ENCODE measurements at regions not wholly inside any gene's neighbourhood (a gene's known extent, or its start where the extent isn't known, plus 50 kb on each side); places are given as distances from the start of the nearest gene placed in this dataset.

GRCh38 chr4:33911959-33912358 is 2332.4 kb downstream of the ARAP2 start:
- Mint-ChIP-seq H3K4me1 (no peaks in the 10 kb centered on the region), H3K9me3 (peaks cover 38% of the 10 kb centered on the region), H3K4me3 (no peak overlapping the region), H3K36me3 (ENCODE audit: low read depth) (no peaks in the 10 kb centered on the region), H3K27me3 (ENCODE audit: low read depth) (no peaks in the 10 kb centered on the region), H3K27ac (no peak overlapping the region)
- TF ChIP-seq, protein P1, sequence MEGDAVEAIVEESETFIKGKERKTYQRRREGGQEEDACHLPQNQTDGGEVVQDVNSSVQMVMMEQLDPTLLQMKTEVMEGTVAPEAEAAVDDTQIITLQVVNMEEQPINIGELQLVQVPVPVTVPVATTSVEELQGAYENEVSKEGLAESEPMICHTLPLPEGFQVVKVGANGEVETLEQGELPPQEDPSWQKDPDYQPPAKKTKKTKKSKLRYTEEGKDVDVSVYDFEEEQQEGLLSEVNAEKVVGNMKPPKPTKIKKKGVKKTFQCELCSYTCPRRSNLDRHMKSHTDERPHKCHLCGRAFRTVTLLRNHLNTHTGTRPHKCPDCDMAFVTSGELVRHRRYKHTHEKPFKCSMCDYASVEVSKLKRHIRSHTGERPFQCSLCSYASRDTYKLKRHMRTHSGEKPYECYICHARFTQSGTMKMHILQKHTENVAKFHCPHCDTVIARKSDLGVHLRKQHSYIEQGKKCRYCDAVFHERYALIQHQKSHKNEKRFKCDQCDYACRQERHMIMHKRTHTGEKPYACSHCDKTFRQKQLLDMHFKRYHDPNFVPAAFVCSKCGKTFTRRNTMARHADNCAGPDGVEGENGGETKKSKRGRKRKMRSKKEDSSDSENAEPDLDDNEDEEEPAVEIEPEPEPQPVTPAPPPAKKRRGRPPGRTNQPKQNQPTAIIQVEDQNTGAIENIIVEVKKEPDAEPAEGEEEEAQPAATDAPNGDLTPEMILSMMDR (IDR thresholded peaks at IDR 0.05; ENCODE audit: unreplicated experiment in 3 of 3): no peak

DNA sequence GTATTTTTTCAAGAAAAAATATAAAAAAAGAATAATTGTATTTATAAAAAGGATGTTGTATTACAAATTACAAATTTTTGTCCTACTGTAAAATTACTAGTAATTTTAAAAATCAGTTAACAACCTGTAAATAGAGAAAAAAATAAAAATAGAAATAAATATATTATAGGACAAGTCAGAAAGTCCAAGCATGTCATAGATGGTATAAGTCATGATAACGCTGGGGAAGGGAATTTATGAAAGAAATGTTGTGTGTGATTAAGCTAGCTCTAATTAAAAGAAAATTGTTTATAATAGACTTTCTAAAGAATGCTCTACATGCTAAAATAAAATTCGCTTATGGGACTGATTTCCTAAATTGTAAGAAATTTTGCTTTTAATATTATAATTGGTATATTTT is 2329.9 kb downstream of the ARAP2 start:
- Mint-ChIP-seq H3K4me1 (no peaks in the 10 kb centered on the region), H3K27ac (no peak overlapping the region), H3K36me3 (ENCODE audit: low read depth) (no peaks in the 10 kb centered on the region), H3K4me3 (no peak overlapping the region), H3K9me3 (peaks cover 32% of the 10 kb centered on the region), H3K27me3 (ENCODE audit: low read depth) (no peaks in the 10 kb centered on the region)
- TF ChIP-seq, protein P1 (IDR thresholded peaks at IDR 0.05; ENCODE audit: unreplicated experiment in 3 of 3): no peak

GRCh38 chr4:33923469-33923868 is 2320.8 kb downstream of the ARAP2 start:
- Mint-ChIP-seq H3K27ac (no peak overlapping the region), H3K4me3 (no peak overlapping the region)

DNA sequence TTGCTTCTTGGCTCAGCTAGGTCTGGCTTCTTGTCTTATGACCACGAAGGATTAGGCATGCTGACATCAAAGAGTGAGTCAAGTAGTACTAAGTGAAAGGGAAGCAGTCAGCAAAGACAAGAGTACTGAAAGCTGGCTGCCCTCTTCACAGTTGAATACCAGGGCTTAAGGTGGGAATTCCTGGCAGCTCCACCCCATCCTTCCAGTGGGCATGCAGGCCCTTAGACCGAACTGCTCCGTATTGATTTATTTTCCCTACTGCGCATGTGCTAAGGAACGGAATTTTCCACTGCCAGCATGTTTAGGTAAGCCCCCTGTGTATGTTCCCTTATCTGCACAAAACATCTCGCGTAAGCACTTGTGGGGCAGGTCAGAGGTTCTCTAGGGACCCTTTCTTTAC is 2320.1 kb downstream of the ARAP2 start:
- H3K9me3 Mint-ChIP-seq: peaks cover 3% of the 10 kb centered on the region
- peaks cover 4% of the 10 kb centered on the region for H3K4me1 Mint-ChIP-seq
- no peaks in the 10 kb centered on the region for H3K27me3 Mint-ChIP-seq (ENCODE audit: low read depth)
- no peaks in the 10 kb centered on the region for H3K36me3 Mint-ChIP-seq (ENCODE audit: low read depth)
- H3K4me3 Mint-ChIP-seq: peak overlapping the region; percentile 16 to 64 (median 46)
- TF ChIP-seq, protein P1 (IDR thresholded peaks at IDR 0.05; ENCODE audit: unreplicated experiment in 3 of 3): no peak
- peak overlapping the region in 2 of 3 experiments; percentile 61 to 73 for H3K27ac Mint-ChIP-seq

More at GRCh38 chr4:33923469-33923868, 2320.8 kb downstream of the ARAP2 start:
- Mint-ChIP-seq H3K36me3 (ENCODE audit: low read depth) (no peaks in the 10 kb centered on the region), H3K27me3 (ENCODE audit: low read depth) (no peaks in the 10 kb centered on the region), H3K4me1 (peaks cover 4% of the 10 kb centered on the region), H3K9me3 (peaks cover 3% of the 10 kb centered on the region)
- TF ChIP-seq, protein P1 (IDR thresholded peaks at IDR 0.05; ENCODE audit: unreplicated experiment in 3 of 3): no peak

- Mint-ChIP-seq H3K27ac (peak overlapping the region in 1 of 3 experiments; percentile 27), H3K9me3 (peaks cover 3% of the 10 kb centered on the region), H3K27me3 (ENCODE audit: low read depth) (no peaks in the 10 kb centered on the region), H3K4me1 (peaks cover 4% of the 10 kb centered on the region), H3K4me3 (no peak overlapping the region), H3K36me3 (ENCODE audit: low read depth) (no peaks in the 10 kb centered on the region)
- TF ChIP-seq, protein P1 (IDR thresholded peaks at IDR 0.05; ENCODE audit: unreplicated experiment in 3 of 3): no peak
Observed at GRCh38 chr4:33924811-33925210, 2319.5 kb downstream of the ARAP2 start.

DNA sequence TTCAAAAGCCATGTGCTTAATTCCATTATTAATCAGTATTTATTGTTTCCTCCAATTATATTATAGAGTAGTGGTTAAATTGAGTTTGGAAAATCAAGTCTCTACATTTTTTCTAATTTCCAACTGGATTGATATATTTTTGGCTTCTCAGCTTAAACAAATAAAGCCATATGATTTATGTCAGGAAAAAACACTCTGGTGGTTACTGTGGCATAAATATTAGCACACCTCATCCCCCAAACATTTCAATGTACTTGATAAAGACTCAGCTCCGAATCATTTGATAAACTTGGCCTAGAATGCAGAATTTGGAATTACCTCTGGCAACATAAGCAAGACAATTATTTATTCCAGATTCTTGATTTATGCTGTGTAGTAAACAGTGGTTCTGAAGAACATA is 2313.8 kb downstream of the ARAP2 start:
- no peaks in the 10 kb centered on the region for H3K9me3 Mint-ChIP-seq
- no peak overlapping the region for H3K27ac Mint-ChIP-seq
- H3K36me3 Mint-ChIP-seq (ENCODE audit: low read depth): no peaks in the 10 kb centered on the region
- TF ChIP-seq, protein P1 (IDR thresholded peaks at IDR 0.05; ENCODE audit: unreplicated experiment in 3 of 3): no peak
- no peaks in the 10 kb centered on the region for H3K27me3 Mint-ChIP-seq (ENCODE audit: low read depth)
- no peaks in the 10 kb centered on the region for H3K4me1 Mint-ChIP-seq
- H3K4me3 Mint-ChIP-seq: no peak overlapping the region

All from nephron (organoid).